ENCODE measurements at regions not wholly inside any gene's neighbourhood (a gene's known extent, or its start where the extent isn't known, plus 50 kb on each side); places are given as distances from the start of the nearest gene placed in this dataset.
"Not testable (repeated sequence)": the region's sequence is repeated elsewhere in the genome, so short reads cannot be mapped to it uniquely, and the experiment has no call there.

GRCh38 chr3:44159696-44160300 lies 81.9 kb upstream of the TOPAZ1 start:
- ATAC-seq (no peak), DNase-seq (no peak)
- intact Hi-C loops (cut with DNase I, micrococcal nuclease) = no loop called here
- H3K36me3 ChIP-seq (ENCODE audit: low read depth) = no peaks in the 10 kb centered on the region
- TF ChIP-seq CTCF (IDR thresholded peaks at IDR 0.05) = no peak
- no peaks in the 10 kb centered on the region for H3K9me3 ChIP-seq
- no peaks in the 10 kb centered on the region for H3K4me1 ChIP-seq (ENCODE audit: low read depth)
- no peak overlapping the region for H3K4me3 ChIP-seq

- no peaks in the 10 kb centered on the region for H3K4me1 ChIP-seq (ENCODE audit: low read depth)
- H3K9me3 ChIP-seq = no peaks in the 10 kb centered on the region
- DNase-seq (no peak), ATAC-seq (no peak)
- H3K36me3 ChIP-seq (ENCODE audit: low read depth) = no peaks in the 10 kb centered on the region
- no peak for TF ChIP-seq CTCF (IDR thresholded peaks at IDR 0.05)
- H3K4me3 ChIP-seq = no peak overlapping the region
- intact Hi-C loops (cut with DNase I, micrococcal nuclease) = no loop called here
These were observed 80.9 kb upstream of the TOPAZ1 start for GRCh38 chr3:44160818-44161217.

DNA sequence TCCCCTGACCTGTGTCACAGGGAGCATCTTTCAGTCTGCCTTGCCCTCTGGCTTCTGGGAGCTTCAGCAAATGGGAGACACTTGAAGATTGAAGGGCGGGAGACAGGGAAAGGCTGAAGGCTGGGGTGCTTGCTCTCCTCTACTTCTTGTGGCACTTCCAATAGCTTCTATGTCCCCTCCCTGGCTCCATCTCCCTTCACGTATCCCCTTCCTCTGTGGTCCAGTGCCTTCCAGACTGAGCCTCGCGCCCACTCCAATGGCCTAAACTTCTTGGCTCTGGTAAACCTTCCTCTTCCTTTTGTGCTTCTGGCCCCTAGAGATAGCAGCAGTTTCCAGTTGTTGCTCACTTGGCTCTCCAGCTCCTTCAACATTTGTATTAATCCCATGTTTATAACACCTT lies 69.8 kb upstream of the TOPAZ1 start:
- no peaks in the 10 kb centered on the region for H3K9me3 ChIP-seq
- no peak overlapping the region for H3K4me3 ChIP-seq
- H3K4me1 ChIP-seq (ENCODE audit: low read depth) = no peaks in the 10 kb centered on the region
- intact Hi-C loops (cut with DNase I, micrococcal nuclease) = no loop called here
- ATAC-seq (no peak), DNase-seq (no peak)
- no peak for TF ChIP-seq CTCF (IDR thresholded peaks at IDR 0.05)
- H3K36me3 ChIP-seq (ENCODE audit: low read depth) = no peaks in the 10 kb centered on the region

DNA sequence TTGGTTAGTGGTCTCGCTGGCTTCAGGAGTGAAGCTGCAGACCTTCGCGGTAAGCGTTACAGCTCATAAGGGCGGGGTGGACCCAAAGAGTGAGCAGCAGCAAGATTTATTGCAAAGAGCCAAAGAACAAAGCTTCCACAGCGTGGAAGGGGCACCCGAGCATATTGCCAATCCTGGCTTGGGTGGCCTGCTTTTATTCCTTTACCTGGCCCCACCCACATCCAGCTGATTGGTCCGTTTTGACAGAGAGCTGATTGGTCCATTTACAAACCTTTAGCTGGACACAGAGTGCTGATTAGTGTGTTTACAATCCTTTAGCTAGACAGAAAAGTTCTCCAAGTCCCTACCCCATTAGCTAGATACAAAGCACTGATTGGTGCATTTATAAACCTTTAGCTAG lies 69.0 kb upstream of the TOPAZ1 start:
- DNase-seq; ATAC-seq; intact Hi-C loops (cut with DNase I, micrococcal nuclease); H3K4me1 ChIP-seq (ENCODE audit: low read depth); H3K4me3 ChIP-seq; H3K9me3 ChIP-seq; H3K36me3 ChIP-seq (ENCODE audit: low read depth): not testable (repeated sequence)

DNA sequence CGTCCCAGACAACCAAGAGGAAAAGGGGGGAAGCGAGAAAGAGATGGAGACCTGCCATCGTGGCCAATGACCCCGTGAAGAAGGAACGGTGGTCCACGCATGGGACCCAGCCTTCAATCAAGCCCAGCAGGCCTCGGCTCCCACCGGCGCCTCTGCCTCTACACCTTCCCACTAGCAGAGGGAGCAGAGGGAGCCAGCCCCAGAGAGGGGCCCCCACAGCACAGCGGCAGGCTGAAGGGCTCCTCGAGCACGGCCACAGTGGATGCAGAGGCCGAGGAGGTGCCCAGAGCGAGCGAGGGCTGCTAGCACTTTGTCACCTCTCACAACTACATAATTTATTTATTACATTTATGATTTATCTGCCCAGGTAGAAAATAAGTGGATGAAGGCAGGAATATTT lies 68.4 kb upstream of the TOPAZ1 start:
- H3K36me3 ChIP-seq (ENCODE audit: low read depth) = no peaks in the 10 kb centered on the region
- intact Hi-C loops (cut with DNase I, micrococcal nuclease) = no loop called here
- H3K4me3 ChIP-seq = no peak overlapping the region
- ATAC-seq (no peak), DNase-seq (no peak)
- no peaks in the 10 kb centered on the region for H3K4me1 ChIP-seq (ENCODE audit: low read depth)
- TF ChIP-seq CTCF (IDR thresholded peaks at IDR 0.05) = no peak
- no peaks in the 10 kb centered on the region for H3K9me3 ChIP-seq

- peak; percentile 63 for ATAC-seq
- no peak for TF ChIP-seq CTCF (IDR thresholded peaks at IDR 0.05)
- DNase-seq = peak in 1 of 3 donors; percentile 8
- no peaks in the 10 kb centered on the region for H3K4me1 ChIP-seq (ENCODE audit: low read depth)
- intact Hi-C loops (cut with DNase I, micrococcal nuclease) = no loop called here
- H3K4me3 ChIP-seq = no peak overlapping the region
- no peaks in the 10 kb centered on the region for H3K36me3 ChIP-seq (ENCODE audit: low read depth)
- H3K9me3 ChIP-seq = no peaks in the 10 kb centered on the region
These were observed 66.6 kb upstream of the TOPAZ1 start for GRCh38 chr3:44175070-44175469.
